Fibroblast of gingiva (primary cell): ENCODE measurements at regions not wholly inside any gene's neighbourhood (a gene's known extent, or its start where the extent isn't known, plus 50 kb on each side); places are given as distances from the start of the nearest gene placed in this dataset.

ENCODE experiments used
- DNase-seq: peaks from one replicate; pipeline ENCODE4 v3.0.0-alpha.2; 2011; ENCODE audit warnings: low read depth

DNA sequence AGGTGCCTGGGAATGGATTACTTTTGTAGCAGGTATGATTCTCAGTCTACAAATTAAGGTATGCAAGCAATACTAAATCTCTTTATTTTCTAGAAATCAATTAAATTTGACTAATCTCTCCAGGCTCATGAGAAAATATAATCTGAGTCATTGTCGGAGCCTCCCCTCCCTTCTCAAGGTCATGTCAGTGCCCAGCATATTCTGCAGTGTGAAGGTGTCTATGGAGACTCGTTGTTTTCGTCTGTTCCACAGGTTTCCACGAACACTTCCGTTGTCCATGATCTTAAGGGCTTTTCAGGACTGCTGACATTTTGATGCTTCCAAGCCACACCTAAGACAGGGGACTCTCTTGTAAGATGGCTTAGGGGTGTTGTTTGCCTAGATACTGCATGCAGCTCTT lies 56.6 kb upstream of the SCOC start:
- DNase-seq: no peak

DNA sequence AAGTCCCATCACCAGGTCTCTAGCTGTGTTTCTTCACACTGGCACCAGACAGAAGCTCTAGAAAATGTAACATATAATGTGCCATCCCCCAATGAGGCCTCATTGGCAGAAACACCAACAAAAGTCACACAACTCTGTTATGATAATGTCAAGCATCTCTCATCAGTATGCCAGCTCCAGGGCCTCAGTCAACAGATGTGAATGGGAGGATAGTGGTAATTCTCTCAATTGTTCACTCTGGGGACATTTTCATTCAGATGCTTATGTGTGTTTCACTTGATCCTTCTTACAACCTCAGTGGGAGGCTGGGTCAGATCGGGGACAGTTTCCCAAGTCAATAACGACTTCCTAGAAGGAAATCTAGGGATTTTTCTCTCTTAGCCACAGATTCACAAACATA lies 57.5 kb upstream of the SCOC start:
- no peak for DNase-seq

DNA sequence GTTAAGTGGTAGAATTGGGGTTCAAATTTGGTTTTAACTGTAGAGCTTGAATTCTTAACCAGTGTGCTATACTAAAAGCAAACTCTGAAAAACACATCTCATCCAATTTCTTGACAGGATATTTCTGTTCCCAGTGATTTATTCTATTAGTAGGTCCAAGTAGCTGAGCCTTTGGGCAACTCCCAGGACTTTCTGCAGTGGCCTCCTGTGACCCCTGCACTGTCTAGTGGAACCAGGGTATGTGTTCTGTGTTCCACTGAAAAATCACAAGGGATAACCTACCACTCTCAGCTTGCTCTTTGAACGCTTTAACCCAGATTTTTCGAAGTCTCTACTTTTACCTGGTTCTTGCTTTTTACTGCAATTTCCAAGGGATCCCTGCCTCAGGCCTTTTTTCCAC lies 58.0 kb upstream of the SCOC start:
- no peak for DNase-seq

DNA sequence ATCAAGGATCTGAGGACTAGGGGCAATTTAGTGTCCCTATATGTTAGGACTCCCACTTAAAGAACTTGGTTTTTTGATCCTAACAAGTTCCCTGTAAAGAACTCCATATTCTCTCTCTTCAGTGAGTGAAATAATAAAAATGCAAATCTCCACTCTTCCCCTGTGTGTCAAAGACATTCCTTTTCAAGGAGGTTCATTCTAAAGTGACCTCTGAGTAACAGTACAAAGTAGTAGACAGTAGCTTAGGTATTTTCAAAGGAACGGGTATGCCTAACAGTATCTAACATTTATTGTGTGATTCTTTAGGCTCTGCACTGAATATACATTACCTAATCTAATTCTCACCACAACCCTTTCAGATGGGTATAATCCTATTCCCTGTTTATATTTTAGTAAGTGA lies 58.4 kb upstream of the SCOC start:
- no peak for DNase-seq

DNA sequence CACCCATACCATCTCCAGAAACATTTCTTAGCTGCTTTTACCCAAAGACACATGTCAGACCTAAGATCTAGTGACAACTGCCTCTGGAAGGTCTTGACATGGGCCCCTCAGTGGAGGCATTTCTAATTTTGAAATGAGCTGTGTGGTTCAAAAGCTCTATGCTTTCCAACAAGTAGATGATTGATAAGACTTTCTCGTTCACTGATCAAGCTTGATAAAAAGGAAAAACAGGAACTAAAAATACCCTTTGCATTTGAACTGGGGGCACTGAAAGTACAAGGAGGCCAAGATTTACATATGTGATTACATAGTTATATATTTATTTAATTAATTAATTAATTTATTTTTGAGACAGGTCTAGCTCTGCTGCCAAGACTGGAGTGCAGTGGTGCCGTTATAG lies 61.3 kb upstream of the SCOC start:
- DNase-seq: no peak

DNA sequence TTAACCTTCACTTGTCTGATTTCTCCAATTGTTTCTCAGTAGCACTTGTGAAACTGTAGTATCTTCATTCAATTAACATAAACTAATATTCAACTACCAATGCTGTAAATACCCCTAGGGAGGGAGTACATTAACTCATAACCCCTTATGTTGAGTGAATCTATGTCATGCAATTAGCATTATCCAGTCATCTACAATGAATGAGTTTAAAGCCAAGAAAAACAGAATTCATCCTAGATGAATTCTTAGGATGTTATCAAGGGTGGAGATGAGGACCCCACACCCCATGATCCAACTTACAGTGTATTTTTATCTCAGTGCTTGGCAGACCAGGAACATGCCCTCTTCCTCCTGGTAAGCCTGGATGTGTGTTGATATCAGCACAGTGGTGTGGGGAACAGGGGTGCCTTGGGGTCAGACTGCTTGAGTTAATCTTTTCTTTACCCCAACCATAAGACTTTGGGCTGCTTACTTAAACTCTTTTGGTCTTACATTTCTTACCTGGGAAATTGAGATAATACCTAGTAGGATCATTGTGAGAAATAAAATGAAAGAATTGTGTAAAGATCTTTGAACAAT lies 62.1 kb upstream of the SCOC start:
- no peak for DNase-seq

DNA sequence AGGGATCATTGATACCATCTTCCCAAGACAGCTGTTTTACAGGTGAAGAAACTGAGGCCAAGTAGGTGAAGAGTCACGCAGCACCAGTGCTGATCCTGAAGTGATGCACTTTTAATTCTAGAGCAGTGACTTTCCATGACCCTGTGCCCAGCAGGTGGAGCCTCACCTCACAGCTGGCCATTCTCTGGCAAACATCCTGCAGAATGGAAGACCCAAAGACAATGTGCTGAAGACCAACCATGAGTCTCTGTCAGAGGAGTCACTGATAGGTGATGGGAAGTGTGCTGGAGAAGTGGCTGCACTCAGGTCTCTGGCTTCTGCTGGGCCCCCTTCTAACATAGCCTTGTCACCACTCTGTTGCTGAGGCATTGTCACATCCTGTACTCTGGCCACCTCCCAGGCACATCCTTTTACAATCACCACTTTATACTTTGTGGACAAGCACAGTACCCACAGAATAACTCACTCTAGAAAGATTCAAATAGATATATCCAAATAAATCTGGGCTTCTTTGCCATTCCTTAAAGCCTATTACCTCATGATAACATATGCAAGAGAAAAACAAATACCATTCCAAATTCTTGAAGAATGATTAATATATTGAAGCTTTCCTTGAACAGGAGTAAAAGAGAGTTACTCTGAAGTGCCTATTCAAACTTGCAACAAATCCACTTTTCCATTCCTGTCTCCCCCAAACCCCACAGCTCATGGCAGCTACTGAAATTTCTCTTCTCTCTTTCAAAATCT lies 64.1 kb upstream of the SCOC start:
- peak; percentile 23 for DNase-seq

DNA sequence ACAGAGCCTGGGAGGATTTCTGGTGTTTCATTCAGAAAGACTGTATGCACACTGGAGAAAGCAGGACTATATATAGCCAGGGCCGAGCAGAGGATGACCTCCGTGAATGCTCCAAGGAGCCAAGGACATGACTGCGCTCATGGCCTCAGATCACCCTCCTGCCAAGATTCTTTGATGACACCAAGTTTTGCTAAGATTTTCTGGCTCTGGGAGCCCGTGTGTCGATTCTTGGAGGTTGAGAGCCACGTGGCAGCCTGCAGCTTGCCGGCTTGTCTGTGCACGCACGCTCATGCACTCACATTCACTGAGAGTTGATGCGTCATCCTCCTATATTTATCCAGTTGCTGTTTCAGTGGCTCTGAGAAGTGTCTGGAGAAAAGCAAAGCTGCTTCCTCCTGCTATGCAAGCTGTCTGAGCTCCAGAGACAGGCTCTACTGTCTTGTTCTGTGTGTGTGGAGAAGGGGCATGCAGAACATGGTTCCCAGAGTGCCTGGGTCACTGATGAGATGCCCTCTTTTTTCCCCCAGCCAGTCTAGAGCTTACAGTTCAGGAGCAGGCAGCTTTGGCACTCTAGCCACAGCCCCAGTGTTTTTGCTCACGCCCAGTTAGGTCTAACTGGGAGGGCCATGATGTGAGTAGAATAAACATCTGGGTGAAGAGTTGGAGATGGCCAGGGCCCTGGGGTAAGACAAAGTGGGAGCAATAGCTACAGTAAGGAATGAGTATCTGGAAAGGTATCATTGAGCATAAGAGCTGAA lies 64.9 kb upstream of the SCOC start:
- peak; percentile 72 for DNase-seq

DNA sequence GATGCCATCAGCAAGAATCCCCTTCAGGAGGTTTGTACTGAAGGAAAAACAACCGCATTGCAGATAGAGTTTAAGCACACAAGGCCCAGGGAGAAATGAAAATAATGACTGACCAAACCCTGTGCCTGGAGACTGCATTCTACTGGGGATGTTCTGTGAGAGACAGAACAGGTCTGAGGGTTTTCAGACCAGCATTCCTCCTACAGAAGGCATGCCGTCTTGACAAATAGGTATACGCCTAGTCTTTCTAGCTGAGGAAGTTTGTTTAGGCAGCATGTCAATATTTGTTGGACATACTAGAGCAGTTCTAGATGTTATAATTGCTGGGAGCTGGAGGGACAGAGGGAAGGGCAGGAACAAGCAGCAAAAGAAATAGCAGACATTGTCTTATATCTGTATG lies 68.4 kb upstream of the SCOC start:
- no peak for DNase-seq

DNA sequence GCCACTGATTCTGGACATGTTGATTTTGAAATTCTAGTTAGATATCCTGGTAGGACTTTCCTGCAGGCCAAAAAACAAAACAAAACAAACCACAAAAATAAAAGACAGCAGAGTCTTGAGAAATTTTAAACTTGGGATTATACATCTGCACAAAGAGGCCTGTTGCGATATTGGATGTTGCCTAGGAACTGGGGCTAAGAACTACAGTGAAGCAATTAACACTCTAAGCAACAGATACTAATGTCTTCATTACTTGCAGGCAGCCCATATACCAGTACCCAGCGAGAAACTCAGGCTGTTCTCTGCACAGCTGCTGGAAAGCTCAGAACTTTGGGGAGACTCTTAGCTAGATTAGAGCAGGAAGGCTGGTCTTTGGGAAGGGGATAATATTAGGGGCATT lies 69.1 kb upstream of the SCOC start:
- peak; percentile 43 for DNase-seq

DNA sequence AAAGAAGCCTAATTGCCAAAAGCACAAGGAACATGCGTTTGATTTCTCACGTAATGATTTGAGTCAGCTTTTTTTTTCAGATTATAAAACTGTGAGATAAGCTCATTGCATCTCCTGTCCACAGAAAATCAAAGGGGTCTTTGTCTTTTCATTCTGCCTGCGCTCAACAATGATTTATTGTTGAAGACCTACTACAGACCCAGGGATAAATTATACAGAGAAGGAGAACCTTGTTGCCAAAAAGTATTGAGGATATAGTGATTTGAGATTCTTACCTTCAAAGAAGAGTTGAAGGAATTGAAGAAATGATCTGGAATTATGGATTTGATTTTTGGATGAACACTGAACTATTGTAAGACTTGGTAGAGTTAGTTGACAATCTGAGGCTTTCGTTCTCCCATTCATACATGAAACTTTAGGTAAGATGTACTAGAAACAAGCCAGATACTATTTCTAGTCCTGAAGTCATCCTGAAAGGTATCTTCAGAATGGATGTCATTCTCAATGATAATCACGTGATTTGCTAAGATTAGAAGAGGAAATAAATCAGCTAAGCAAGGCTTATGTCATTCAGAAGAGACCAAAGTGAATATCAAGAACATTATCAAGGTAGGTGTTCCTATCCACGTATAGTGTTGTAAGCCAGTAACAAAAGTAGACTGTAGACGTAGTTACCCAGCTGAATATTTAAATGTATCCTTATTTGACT lies 71.1 kb upstream of the SCOC start:
- DNase-seq: no peak

DNA sequence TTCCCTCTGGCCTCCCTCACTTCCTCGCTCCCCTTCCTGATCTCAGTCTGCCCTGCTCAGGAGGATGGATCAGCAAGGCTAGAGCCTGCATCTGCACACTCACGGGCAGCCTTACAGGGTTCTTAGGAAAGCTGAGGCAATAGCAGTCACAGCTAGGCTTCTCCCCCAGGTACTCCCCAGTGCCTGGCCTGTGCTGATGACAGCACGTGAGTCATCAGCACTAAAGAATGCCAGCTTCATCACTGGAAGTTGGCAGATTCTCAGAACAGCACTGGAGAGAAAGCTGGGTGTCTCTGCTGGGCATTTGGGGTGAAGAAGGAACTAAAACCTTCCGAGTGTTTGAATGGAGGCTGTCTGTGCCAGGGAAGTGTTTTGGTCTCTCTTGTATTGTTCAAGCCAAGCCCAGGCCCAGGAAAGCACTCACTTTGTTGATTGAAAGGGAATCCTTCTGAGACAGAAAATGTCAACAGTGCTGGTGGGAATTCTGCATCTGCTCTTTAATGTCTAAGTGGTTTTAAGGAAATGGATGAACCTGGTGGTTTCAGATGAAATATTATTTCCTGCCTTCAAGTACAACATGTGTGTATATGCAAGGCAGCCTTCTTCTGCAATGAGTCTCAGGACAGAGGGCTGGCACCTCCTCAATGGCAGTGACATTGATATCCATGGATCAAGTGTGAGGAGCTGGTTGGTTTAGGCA lies 73.0 kb upstream of the SCOC start:
- DNase-seq: peak; percentile 62

DNA sequence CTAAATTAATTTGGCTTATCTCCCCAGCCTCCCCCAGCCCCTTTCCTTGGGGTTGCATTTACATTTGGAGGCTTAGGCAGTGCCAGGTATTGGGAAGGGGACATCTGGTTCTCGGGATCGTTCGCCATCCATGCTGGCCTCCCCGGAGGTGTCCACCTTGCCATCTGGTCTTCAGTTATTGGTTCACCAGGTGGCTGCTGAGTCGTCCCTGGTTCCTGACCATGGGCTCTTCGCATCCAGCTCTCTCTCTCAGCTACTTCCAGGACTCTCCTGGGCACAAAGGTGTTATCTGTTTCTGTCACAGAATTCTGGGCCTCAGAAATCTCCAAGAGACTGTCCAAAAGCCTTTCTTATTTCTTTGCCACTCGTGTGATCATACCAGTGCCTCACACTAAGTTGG lies 75.4 kb upstream of the SCOC start:
- no peak for DNase-seq

DNA sequence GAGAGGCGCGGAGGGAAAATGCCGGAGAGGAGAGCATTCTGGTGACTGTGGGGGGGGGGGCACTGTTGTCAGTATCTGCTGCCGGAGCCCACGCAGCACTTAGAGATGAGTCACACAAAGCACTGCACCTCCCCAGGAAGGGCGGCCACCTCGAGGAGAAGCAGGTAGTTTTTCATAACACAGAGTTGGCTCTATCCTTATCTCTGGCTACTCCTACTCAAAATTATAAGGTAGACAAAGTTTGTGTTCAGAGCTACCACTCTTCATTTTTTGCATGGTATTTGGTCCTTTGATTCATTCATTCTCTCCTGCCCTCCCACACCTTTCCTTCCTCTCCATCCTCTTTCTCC lies 76.2 kb upstream of the SCOC start:
- DNase-seq: no peak

DNA sequence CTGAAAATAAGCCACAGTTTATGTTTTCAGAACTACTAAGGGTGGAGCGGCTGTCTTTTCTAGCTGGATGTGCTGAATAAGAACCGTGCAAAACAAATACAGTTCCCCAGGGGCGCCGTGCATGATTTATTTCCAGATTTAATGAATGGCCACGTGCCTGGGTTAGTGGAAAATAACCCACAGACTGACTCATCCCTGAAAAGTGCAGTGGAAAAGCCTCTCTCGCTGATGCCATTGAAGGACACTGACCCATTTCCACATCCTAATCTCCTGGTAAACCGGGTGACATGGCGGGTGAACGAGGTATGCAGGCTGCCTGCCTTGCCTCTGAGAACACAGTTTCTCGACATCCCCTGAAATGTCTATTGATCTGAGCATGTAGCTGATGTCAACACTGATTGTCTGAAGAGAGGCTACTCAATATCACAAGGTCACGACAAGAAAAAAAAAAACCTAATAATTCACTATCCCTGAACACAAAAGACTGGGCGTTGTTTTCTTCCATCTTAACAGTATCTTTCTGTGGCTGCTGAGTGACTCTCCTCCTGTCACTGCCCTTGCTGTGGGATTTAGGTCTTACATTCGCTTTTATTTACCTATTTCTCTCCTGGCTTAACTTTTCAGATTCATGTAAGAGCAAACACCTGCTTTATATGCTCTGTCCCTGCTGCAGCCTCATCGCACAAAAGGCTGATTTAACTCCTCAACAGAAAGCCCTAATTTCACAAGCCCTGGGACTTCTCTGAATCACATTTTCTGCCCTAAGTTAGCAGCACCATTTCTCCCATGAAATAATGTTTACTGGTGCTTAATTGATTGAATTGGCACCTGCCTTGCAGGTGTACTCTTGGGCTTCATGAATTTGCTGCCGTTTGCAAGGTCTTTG lies 76.9 kb upstream of the SCOC start:
- peak; percentile 95 for DNase-seq

DNA sequence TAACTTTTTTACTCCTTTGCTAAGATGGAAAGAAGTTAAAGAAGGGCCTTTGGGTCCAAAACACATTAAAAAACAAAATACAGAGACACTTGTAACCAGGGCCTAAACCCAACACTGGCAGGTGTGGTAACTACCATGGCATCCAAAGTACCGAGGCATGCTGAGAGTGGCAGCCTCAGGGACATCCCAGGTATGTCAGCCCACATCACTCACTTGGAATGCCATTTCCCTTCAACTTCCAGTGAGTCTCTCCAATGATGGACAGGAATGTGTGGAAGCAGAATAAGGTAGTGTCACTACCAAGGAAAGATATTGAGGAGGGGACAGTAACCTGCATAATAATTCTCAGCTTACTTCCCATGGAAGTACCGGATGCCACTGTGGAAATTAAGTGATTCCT lies 79.5 kb upstream of the SCOC start:
- DNase-seq: no peak

DNA sequence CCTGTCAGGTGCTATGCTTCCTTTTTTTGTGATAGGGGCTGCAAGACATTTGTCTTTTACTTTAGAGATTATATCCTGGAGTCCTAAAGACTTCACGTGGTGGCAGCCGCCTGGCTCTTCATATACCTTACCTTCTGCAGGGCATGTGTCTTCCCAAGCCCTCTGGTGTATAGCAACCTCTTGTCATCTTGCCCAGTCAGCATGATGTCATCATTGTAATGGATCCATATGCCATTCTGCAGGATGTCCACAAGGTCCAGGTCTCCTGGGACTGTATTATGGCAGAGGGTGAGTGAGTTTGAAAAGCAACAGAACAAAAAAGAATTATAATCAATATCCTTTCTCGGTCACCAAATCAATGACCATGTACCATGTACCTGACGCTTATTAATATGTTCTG lies 82.2 kb upstream of the SCOC start:
- DNase-seq: peak; percentile 50

DNA sequence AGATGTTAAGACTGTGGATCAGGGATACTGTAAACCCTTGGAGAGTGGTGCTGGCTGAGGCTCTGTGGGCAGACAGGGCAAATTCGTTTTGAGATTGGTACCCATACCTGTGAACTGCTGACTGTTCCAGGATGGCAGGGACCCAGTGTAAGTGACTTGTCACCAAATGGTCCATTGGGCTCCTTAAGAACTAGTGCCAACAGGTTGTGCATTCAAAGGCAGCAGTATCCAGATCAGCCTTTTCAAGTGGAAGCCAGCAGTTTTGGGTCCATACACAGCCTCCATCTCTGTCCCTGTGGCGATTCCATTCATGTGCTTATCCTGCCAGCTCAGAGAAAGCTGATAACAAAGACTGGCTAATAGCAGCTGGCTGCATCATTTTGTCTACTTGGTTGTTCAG lies 84.0 kb upstream of the SCOC start:
- no peak for DNase-seq

DNA sequence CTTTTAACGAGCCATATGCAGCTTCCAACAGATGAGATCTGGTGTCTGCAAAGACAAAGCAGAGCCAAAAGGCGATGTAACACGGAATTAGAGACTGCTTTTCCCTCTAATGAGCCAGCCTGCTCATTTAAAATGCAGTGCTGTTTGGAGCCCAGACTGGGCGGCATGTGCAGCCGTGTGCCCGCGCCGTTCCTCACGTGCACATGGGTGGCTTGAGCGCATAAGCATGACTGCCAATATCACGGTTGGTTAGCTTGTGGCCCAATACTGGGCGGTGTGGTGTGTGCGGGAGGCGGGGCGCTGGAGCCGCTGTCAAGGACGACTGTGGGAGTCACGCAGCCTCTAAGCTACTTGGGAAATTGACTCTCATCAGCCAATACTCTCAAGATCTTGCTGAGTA lies 87.0 kb upstream of the SCOC start:
- DNase-seq: peak; percentile 77

DNA sequence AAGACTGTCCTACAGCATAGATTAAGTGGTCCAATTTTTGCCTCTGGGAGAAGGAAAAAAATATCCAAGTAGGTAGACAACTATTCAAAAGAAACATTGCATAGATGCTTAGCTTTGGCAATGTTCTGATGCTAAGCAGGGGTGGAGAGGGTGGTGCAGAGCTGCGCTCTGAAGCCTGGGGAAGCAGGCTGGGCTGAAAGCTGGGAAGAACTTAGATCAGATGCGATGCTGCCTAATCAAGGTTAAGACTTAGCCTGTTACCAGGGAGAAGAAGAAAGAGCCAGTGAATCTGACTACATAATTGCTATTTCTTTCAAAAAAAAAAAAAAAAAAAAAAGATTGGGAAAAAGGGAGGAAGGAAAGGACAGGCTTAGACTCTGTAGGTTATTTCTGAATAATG lies 89.0 kb upstream of the SCOC start:
- no peak for DNase-seq

DNA sequence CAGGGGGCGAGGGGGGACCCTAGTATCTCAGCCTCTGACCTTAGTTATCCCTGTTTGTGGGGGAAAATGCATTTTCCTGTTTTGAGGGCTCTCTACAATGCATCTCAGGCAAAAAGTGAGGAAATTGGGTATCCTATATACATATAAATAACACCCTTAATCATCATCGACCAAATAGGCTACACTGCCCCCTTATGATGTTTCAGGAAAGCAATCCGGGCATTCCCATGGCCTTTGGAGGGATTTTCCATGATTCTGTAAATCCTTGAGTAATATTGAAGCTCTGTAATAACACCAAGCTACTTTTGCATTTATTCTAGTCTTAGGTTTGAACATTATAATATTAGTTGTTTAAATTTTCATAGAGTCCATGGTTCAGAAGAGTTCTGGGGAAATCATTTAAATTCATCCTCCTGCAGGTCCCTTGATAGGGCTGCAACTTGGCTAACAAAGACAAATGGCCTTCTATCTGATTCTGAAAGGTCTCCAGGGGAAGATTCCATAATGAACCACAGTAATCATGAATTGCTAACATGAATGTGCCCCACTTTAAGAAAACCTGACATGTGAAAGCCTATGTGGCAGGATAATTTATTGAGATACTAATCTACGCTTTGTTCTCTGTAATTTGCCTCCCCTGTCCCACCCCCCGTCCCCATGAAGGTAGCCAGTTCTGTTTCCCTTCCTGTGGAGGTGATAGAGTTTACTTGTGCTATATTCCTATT lies 91.5 kb upstream of the SCOC start:
- no peak for DNase-seq
